Parathyroid adenoma (tissue), 2 donors: ENCODE measurements at regions not wholly inside any gene's neighbourhood (a gene's known extent, or its start where the extent isn't known, plus 50 kb on each side); places are given as distances from the start of the nearest gene placed in this dataset.

Experiments
- H2AFZ ChIP-seq: fragments of 300-600 bp; sonication (generic); one replicate; pipeline ENCODE4 v1.7.0; 2017; ENCODE audit warnings: antibody characterized with exemption, mild to moderate bottlenecking
- H3K27ac ChIP-seq: fragments of 300-600 bp; sonication (generic); one replicate; pipeline ENCODE4 v1.7.0; 2017
- H3K27me3 ChIP-seq: fragments of 300-600 bp; sonication (generic); one replicate; pipeline ENCODE4 v1.7.0; 2017; ENCODE audit warnings: low read length; ENCODE audit not compliant: control insufficient read depth, insufficient read depth
- H3K36me3 ChIP-seq: fragments of 300-600 bp; sonication (generic); one replicate; pipeline ENCODE4 v1.7.0; 2017; ENCODE audit warnings: low read length; ENCODE audit not compliant: control insufficient read depth, insufficient read depth
- H3K4me1 ChIP-seq: fragments of 300-600 bp; sonication (generic); one replicate; pipeline ENCODE4 v1.7.0; 2017; ENCODE audit warnings: control low read depth
- H3K4me2 ChIP-seq: fragments of 300-600 bp; sonication (generic); one replicate; pipeline ENCODE4 v1.7.0; 2017; ENCODE audit warnings: low read length
- H3K4me3 ChIP-seq: fragments of 300-600 bp; sonication (generic); one replicate; pipeline ENCODE4 v1.7.0; 2017; ENCODE audit warnings: low read depth, low read length
- H3K79me2 ChIP-seq: fragments of 300-600 bp; sonication (generic); one replicate; pipeline ENCODE4 v1.7.0; 2017; ENCODE audit warnings: control low read depth
- H3K9ac ChIP-seq: fragments of 300-600 bp; sonication (generic); one replicate; pipeline ENCODE4 v1.7.0; 2017; ENCODE audit warnings: mild to moderate bottlenecking
- H3K9me3 ChIP-seq: fragments of 300-600 bp; sonication (generic); one replicate; pipeline ENCODE4 v1.7.0; 2017; ENCODE audit warnings: low read length; ENCODE audit not compliant: control insufficient read depth
- TF ChIP-seq, protein P1 (sequence below): fragments of 300-600 bp; sonication (generic); IDR thresholded peaks from one replicate; pipeline ENCODE4 v1.7.0; 2017; ENCODE audit warnings: antibody characterized with exemption, mild to moderate bottlenecking
- donor health status: primary hyperparathyroidism.

GRCh38 chr17:14494161-14494560 lies 193.3 kb downstream of the HS3ST3B1 start:
- no peak overlapping the region for H3K9ac ChIP-seq
- no peak overlapping the region for H3K4me2 ChIP-seq
- no peaks in the 10 kb centered on the region for H3K36me3 ChIP-seq
- H3K4me3 ChIP-seq: no peak overlapping the region
- no peaks in the 10 kb centered on the region for H3K79me2 ChIP-seq
- H3K4me1 ChIP-seq: no peaks in the 10 kb centered on the region
- no peak overlapping the region for H3K27ac ChIP-seq
- no peaks in the 10 kb centered on the region for H3K9me3 ChIP-seq
- no peaks in the 10 kb centered on the region for H3K27me3 ChIP-seq
- no peak overlapping the region for H2AFZ ChIP-seq
- TF ChIP-seq, protein P1, sequence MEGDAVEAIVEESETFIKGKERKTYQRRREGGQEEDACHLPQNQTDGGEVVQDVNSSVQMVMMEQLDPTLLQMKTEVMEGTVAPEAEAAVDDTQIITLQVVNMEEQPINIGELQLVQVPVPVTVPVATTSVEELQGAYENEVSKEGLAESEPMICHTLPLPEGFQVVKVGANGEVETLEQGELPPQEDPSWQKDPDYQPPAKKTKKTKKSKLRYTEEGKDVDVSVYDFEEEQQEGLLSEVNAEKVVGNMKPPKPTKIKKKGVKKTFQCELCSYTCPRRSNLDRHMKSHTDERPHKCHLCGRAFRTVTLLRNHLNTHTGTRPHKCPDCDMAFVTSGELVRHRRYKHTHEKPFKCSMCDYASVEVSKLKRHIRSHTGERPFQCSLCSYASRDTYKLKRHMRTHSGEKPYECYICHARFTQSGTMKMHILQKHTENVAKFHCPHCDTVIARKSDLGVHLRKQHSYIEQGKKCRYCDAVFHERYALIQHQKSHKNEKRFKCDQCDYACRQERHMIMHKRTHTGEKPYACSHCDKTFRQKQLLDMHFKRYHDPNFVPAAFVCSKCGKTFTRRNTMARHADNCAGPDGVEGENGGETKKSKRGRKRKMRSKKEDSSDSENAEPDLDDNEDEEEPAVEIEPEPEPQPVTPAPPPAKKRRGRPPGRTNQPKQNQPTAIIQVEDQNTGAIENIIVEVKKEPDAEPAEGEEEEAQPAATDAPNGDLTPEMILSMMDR: no peak

DNA sequence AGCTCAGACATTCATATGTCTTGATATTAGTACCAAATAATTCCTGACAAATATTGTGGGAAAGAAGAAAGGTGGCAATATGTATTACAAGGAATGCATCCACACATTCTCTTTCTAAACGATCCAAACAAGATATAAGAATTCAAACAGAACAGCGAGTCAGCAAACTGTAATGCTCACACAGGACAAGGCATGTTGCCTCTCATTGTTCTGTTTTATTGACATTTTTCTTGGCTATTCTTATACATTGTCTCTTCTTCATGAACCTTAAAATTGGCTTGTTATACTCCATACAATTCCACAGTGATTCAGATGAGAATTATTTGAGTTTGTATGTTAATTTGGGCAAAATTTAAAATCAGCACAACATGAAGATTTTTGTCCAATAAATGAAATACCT lies 189.1 kb downstream of the HS3ST3B1 start:
- Histone ChIP-seq H3K27ac (no peak overlapping the region), H3K4me1 (no peaks in the 10 kb centered on the region), H3K4me2 (no peak overlapping the region), H3K79me2 (no peaks in the 10 kb centered on the region), H2AFZ (no peak overlapping the region), H3K27me3 (no peaks in the 10 kb centered on the region), H3K9ac (no peak overlapping the region), H3K36me3 (no peaks in the 10 kb centered on the region), H3K4me3 (no peak overlapping the region), H3K9me3 (no peaks in the 10 kb centered on the region)
- TF ChIP-seq, protein P1: no peak

GRCh38 chr17:14488958-14489550 lies 188.2 kb downstream of the HS3ST3B1 start:
- no peaks in the 10 kb centered on the region for H3K27me3 ChIP-seq
- no peak overlapping the region for H3K9ac ChIP-seq
- TF ChIP-seq, protein P1: no peak
- no peaks in the 10 kb centered on the region for H3K9me3 ChIP-seq
- no peaks in the 10 kb centered on the region for H3K36me3 ChIP-seq
- no peak overlapping the region for H3K27ac ChIP-seq
- no peak overlapping the region for H3K4me2 ChIP-seq
- no peaks in the 10 kb centered on the region for H3K79me2 ChIP-seq
- H3K4me1 ChIP-seq: no peaks in the 10 kb centered on the region
- no peak overlapping the region for H2AFZ ChIP-seq
- no peak overlapping the region for H3K4me3 ChIP-seq

DNA sequence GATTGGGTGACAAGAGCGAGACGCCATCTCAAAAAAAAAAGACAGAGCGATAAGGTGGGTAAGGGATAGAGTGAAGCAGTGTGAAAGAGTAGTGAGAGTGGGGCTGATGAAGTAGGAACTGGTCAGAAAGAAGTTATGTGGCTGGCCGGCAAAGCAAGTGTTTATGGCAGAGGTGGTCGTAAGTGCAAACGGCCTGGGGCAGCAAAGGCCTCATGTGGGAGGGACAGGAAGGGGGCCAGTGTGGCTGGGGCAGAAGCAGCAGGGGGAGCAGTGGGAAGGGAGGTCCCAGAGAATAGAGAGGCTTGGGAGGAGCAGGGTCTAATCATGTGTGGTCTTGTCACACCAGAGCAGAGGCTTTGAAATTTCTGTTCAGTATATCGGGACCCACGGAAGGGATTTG lies 186.2 kb downstream of the HS3ST3B1 start:
- Histone ChIP-seq H3K36me3 (no peaks in the 10 kb centered on the region), H3K9me3 (no peaks in the 10 kb centered on the region), H3K27me3 (no peaks in the 10 kb centered on the region), H2AFZ (no peak overlapping the region), H3K4me2 (no peak overlapping the region), H3K4me1 (no peaks in the 10 kb centered on the region), H3K79me2 (no peaks in the 10 kb centered on the region), H3K4me3 (no peak overlapping the region), H3K9ac (no peak overlapping the region), H3K27ac (no peak overlapping the region)
- TF ChIP-seq, protein P1: no peak

DNA sequence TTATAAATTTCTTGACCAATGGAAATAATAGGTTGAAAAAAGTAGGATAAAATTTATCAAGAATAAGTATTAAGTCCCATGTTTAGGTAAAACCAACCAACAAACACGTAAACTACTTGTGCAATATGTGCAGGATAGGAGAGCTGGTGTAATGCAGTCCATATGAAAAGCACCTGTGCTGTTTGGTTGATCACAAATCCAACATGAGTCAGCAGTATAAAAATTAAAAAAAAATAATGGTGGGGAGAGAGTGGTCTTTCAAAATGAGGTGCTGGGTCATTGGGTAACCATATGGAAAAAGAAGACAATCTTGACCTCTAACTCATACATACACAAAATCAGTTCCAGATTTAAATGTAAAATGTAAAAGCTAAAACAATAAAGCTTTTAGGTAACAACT lies 181.8 kb downstream of the HS3ST3B1 start:
- H3K79me2 ChIP-seq: no peaks in the 10 kb centered on the region
- no peaks in the 10 kb centered on the region for H3K9me3 ChIP-seq
- no peak overlapping the region for H3K27ac ChIP-seq
- no peak overlapping the region for H3K4me3 ChIP-seq
- TF ChIP-seq, protein P1: no peak
- no peaks in the 10 kb centered on the region for H3K27me3 ChIP-seq
- no peak overlapping the region for H2AFZ ChIP-seq
- H3K9ac ChIP-seq: no peak overlapping the region
- H3K4me2 ChIP-seq: no peak overlapping the region
- no peaks in the 10 kb centered on the region for H3K36me3 ChIP-seq
- H3K4me1 ChIP-seq: no peaks in the 10 kb centered on the region
